ENCODE measurements at regions not wholly inside any gene's neighbourhood (a gene's known extent, or its start where the extent isn't known, plus 50 kb on each side); places are given as distances from the start of the nearest gene placed in this dataset.

GRCh38 chr13:74860789-74861188, 621.2 kb downstream of the TBC1D4 start (continued):
- TF ChIP-seq ASH2L (IDR thresholded peaks at IDR 0.05; ENCODE audit: low read length) (no peak), EZH2 (IDR thresholded peaks at IDR 0.05; ENCODE audit: low read depth, low read length, severe bottlenecking) (no peak), EGR1 (IDR thresholded peaks at IDR 0.05; ENCODE audit: borderline replicate concordance, low read depth, low read length) (no peak), EP300 (IDR thresholded peaks at IDR 0.05; ENCODE audit: borderline replicate concordance in 1 of 2, low read depth in 2 of 2, low read length in 2 of 2) (no peak), NRF1 (IDR thresholded peaks at IDR 0.05; ENCODE audit: low read depth, low read length) (no peak), TEAD4 (IDR thresholded peaks at IDR 0.05; ENCODE audit: low read depth, low read length) (no peak)
